IMR-90 (cell line): ENCODE measurements at regions not wholly inside any gene's neighbourhood (a gene's known extent, or its start where the extent isn't known, plus 50 kb on each side); places are given as distances from the start of the nearest gene placed in this dataset.

Experiments
- ATAC-seq: fragments of 200-7000 bp; cut with Tn5 transposase; 2 replicates; pipeline ENCODE4 v1.9.1; 2020; ENCODE audit warnings: low read depth, mild to moderate bottlenecking, moderate library complexity
- BruUV-seq: library from RNA; stranded (reverse); fragments of 400-500 nt; replicated peaks from 2 replicates; lab custom pipeline; 2021; lab: Mats Ljungman, UMichigan
- CTCF ChIA-PET: fragments of 300-600 bp; formaldehyde crosslinking; extraction: SDS; loops from one replicate; lab custom pipeline; 2021; ENCODE audit warnings: antibody characterized with exemption; lab: Yijun Ruan, JAX
- POLR2A ChIA-PET: fragments of 300-600 bp; sonication (Branson Sonifier 250); formaldehyde crosslinking; loops from one replicate; lab custom pipeline; 2022; ENCODE audit warnings: antibody characterized with exemption; ENCODE audit not compliant: unreplicated experiment; lab: Charles Lee
- DNase-seq: peaks from one replicate; pipeline ENCODE4 v3.0.0; 2013
- H2AFZ ChIP-seq: replicated peaks from 2 replicates; pipeline ENCODE3; 2013; ENCODE audit warnings: low read length, mild to moderate bottlenecking; ENCODE audit not compliant: poor library complexity
- H2AK5ac ChIP-seq: 2 replicates; pipeline ENCODE4 v1.6.1; 2013; ENCODE audit warnings: low read depth, low read length, inconsistent platforms
- H2AK9ac ChIP-seq: replicated peaks from 2 replicates; pipeline ENCODE3; 2013; ENCODE audit warnings: mild to moderate bottlenecking, low read depth, low read length, moderate library complexity; ENCODE audit not compliant: poor library complexity
- H2BK120ac ChIP-seq: 2 replicates; pipeline ENCODE4 v1.6.1; 2013; ENCODE audit warnings: low read depth, low read length, inconsistent platforms
- H2BK15ac ChIP-seq: 3 replicates; pipeline ENCODE4 v1.6.1; 2013; ENCODE audit warnings: low read depth, low read length, inconsistent platforms
- H2BK20ac ChIP-seq: 2 replicates; pipeline ENCODE4 v1.6.1; 2013; ENCODE audit warnings: low read depth, mild to moderate bottlenecking, inconsistent platforms, low read length, moderate library complexity
- H2BK5ac ChIP-seq: 2 replicates; pipeline ENCODE4 v1.6.1; 2013; ENCODE audit warnings: mild to moderate bottlenecking, low read depth, low read length, inconsistent platforms; ENCODE audit not compliant: poor library complexity, severe bottlenecking
- H3K14ac ChIP-seq: replicated peaks from 2 replicates; pipeline ENCODE4 v1.6.1; 2013; ENCODE audit warnings: low read depth, low read length, inconsistent platforms
- H3K18ac ChIP-seq: 2 replicates; pipeline ENCODE4 v1.6.1; 2013; ENCODE audit warnings: low read depth, low read length, control low read depth
- H3K23ac ChIP-seq: 2 replicates; pipeline ENCODE4 v1.6.1; 2013; ENCODE audit warnings: low read depth, low read length, inconsistent platforms
- H3K27ac ChIP-seq: 2 replicates; pipeline ENCODE4 v1.5.1; 2013; ENCODE audit warnings: mild to moderate bottlenecking, control low read depth, low read length; ENCODE audit not compliant: insufficient read depth
- H3K27me3 ChIP-seq: 2 replicates; pipeline ENCODE4 v1.6.1; 2013; ENCODE audit warnings: low read length; ENCODE audit not compliant: control insufficient read depth, insufficient read depth
- H3K36me3 ChIP-seq: 2 replicates; pipeline ENCODE4 v1.6.1; 2013; ENCODE audit warnings: low read length, mixed read lengths; ENCODE audit not compliant: control insufficient read depth, insufficient read depth
- H3K4ac ChIP-seq: 2 replicates; pipeline ENCODE4 v1.6.1; 2013; ENCODE audit warnings: low read depth, low read length, inconsistent platforms
- H3K4me1 ChIP-seq: 2 replicates; pipeline ENCODE4 v1.6.1; 2013; ENCODE audit warnings: low read length, mixed read lengths; ENCODE audit not compliant: control insufficient read depth, insufficient read depth
- H3K4me2 ChIP-seq: 2 replicates; pipeline ENCODE4 v1.6.1; 2013; ENCODE audit warnings: low read depth, mild to moderate bottlenecking, control low read depth, low read length, moderate library complexity
- H3K4me3 ChIP-seq: 2 replicates; pipeline ENCODE4 v1.5.1; 2013; ENCODE audit warnings: low read depth, mild to moderate bottlenecking, control low read depth, low read length, moderate library complexity; ENCODE audit not compliant: insufficient read depth
- H3K56ac ChIP-seq: 2 replicates; pipeline ENCODE4 v1.6.1; 2013; ENCODE audit warnings: low read length, inconsistent platforms; ENCODE audit not compliant: insufficient read depth; ENCODE audit errors: extremely low read depth
- H3K79me1 ChIP-seq, 2 experiments: 2 replicates each; pipeline ENCODE4 v1.6.1; 2013; ENCODE audit warnings: low read length in 2 of 2, inconsistent platforms in 1 of 2, low read depth in 1 of 2
- H3K9ac ChIP-seq: 2 replicates; pipeline ENCODE4 v1.6.1; 2013; ENCODE audit warnings: low read depth, low read length, control low read depth
- H3K9me1 ChIP-seq: 2 replicates; pipeline ENCODE4 v1.6.1; 2013; ENCODE audit warnings: low read length, inconsistent platforms; ENCODE audit not compliant: insufficient read depth
- H3K9me3 ChIP-seq: 2 replicates; pipeline ENCODE4 v1.6.1; 2013; ENCODE audit warnings: low read length; ENCODE audit not compliant: control insufficient read depth, insufficient read depth
- H4K20me1 ChIP-seq: 2 replicates; pipeline ENCODE4 v1.6.1; 2013; ENCODE audit warnings: low read length, inconsistent platforms; ENCODE audit not compliant: insufficient read depth
- H4K5ac ChIP-seq: 2 replicates; pipeline ENCODE4 v1.6.1; 2013; ENCODE audit warnings: mild to moderate bottlenecking, low read depth, low read length, control low read depth
- H4K8ac ChIP-seq, 2 experiments: 2 replicates each; pipeline ENCODE4 v1.6.1; 2013; ENCODE audit warnings: low read depth in 2 of 2, low read length in 2 of 2, control low read depth in 1 of 2, inconsistent platforms in 1 of 2
- H4K91ac ChIP-seq: 2 replicates; pipeline ENCODE4 v1.6.1; 2013; ENCODE audit warnings: low read depth, low read length, inconsistent platforms; ENCODE audit not compliant: insufficient read depth
- CEBPB ChIP-seq: IDR thresholded peaks from 2 replicates; pipeline ENCODE4 v1.6.1; 2012; ENCODE audit warnings: low read depth, low read length, improper control_type of control experiment
- CHD1 ChIP-seq: IDR thresholded peaks from 2 replicates; pipeline ENCODE4 v1.6.1; 2012; ENCODE audit warnings: low read depth, low read length, improper control_type of control experiment
- MAFK ChIP-seq: IDR thresholded peaks from 2 replicates; pipeline ENCODE4 v1.6.1; 2012; ENCODE audit warnings: low read depth, low read length, improper control_type of control experiment
- MAZ ChIP-seq: IDR thresholded peaks from 2 replicates; pipeline ENCODE4 v1.6.1; 2012; ENCODE audit warnings: low read depth, mild to moderate bottlenecking, low read length, improper control_type of control experiment, moderate library complexity, borderline replicate concordance
- RFX5 ChIP-seq: IDR thresholded peaks from 2 replicates; pipeline ENCODE4 v1.8.0; 2012; ENCODE audit warnings: low read depth, mild to moderate bottlenecking, low read length, moderate library complexity
- WGBS, 2 experiments: methylation state at CpG; one replicate each; pipeline versions ENCODE4 v1.1.5 to v1.1.7; 2013; ENCODE audit warnings: missing lambda C conversion rate in 2 of 2; ENCODE audit not compliant: insufficient read length in 1 of 2; ENCODE audit errors: extremely low coverage in 2 of 2; 5-methylcytosine and 5-hydroxymethylcytosine counted together
- dilution Hi-C: fragments of 300-500 bp; cut with HindIII; formaldehyde crosslinking; loops from one replicate; pipeline ENCODE4 v1.14.3; 2018; ENCODE audit warnings: low sequenced_read_pairs; ENCODE audit not compliant: unreplicated experiment
- in situ Hi-C: fragments of 300-500 bp; cut with MboI; formaldehyde crosslinking; loops from 3 replicates; pipeline ENCODE4 v1.14.3; 2019; ENCODE audit warnings: low sequenced_read_pairs, inconsistent platforms, mixed read lengths
- intact Hi-C: fragments of 100-400 bp; cut with micrococcal nuclease; formaldehyde crosslinking; loops from 2 replicates; pipeline ENCODE4 v1.10.0; 2022
- TF ChIP-seq, protein P1 (sequence below): fragments of 150-350 bp; IDR thresholded peaks from 2 replicates; pipeline ENCODE4 v1.6.1; 2016; ENCODE audit warnings: low read depth, mild to moderate bottlenecking, low read length, moderate library complexity, borderline replicate concordance
- TF ChIP-seq, protein P2 (sequence below): conservative IDR thresholded peaks from 2 replicates; pipeline ENCODE4 v1.5.1; 2012; ENCODE audit warnings: mild to moderate bottlenecking, low read depth, low read length, improper control_type of control experiment

DNA sequence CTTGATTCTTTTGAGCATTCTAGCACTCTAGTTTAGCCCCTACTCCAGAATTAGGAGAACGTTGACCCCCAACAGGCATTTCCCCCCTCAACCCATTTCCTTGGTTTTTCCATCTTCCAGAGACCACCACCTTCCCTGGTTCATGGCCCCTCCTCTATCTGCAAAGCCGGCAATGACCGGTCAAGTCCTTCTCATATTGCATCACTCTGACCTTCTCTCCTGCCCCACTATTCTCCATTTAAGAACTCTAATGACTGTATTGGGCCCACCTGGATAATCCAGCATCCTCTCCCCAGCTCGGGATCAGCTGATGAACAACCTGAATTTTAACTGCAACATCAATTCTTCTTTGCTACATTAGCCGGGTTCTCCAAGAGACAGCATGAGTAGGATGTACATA lies 437.4 kb downstream of the NPHP4 start:
- Histone ChIP-seq H3K56ac (no peak overlapping the region), H4K8ac (no peak overlapping the region), H3K79me1 (no peaks in the 10 kb centered on the region), H3K27me3 (no peaks in the 10 kb centered on the region), H2AK9ac (no peak overlapping the region), H4K91ac (no peak overlapping the region), H3K18ac (no peak overlapping the region), H3K9me1 (no peaks in the 10 kb centered on the region), H2BK5ac (no peak overlapping the region), H2BK20ac (no peak overlapping the region), H3K4me2 (no peak overlapping the region), H3K4me1 (no peaks in the 10 kb centered on the region), H3K23ac (no peak overlapping the region), H3K9me3 (peaks cover 26% of the 10 kb centered on the region), H3K36me3 (no peaks in the 10 kb centered on the region), H3K9ac (no peak overlapping the region), H2BK120ac (no peak overlapping the region), H2AK5ac (no peak overlapping the region), H4K5ac (no peak overlapping the region), H4K20me1 (no peaks in the 10 kb centered on the region), H3K27ac (no peak overlapping the region), H2AFZ (no peak overlapping the region), H3K4ac (no peak overlapping the region), H2BK15ac (no peak overlapping the region), H3K4me3 (no peak overlapping the region), H3K14ac (no peak overlapping the region)
- in situ Hi-C loops (no loop called here), intact Hi-C loops (loop anchor here (5.0 kb wide), 1 partner anchor 53 kb away; no protein-coding TSS in a partner anchor), dilution Hi-C loops (no loop called here)
- DNase-seq (no peak), ATAC-seq (no peak)
- WGBS, 2 experiments: 75% methylated on average over 2 of the region's 5 CpGs; no CpG with 5 or more reads in 1 of the 2 experiments
- ChIA-PET POLR2A (no interaction called here), CTCF (no interaction called here)
- BruUV-seq: no TSS peak
- TF ChIP-seq, protein P1, sequence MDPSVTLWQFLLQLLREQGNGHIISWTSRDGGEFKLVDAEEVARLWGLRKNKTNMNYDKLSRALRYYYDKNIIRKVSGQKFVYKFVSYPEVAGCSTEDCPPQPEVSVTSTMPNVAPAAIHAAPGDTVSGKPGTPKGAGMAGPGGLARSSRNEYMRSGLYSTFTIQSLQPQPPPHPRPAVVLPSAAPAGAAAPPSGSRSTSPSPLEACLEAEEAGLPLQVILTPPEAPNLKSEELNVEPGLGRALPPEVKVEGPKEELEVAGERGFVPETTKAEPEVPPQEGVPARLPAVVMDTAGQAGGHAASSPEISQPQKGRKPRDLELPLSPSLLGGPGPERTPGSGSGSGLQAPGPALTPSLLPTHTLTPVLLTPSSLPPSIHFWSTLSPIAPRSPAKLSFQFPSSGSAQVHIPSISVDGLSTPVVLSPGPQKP: no peak
- TF ChIP-seq RFX5 (no peak), MAZ (no peak), CHD1 (no peak), CEBPB (no peak), MAFK (no peak)
- TF ChIP-seq, protein P2, sequence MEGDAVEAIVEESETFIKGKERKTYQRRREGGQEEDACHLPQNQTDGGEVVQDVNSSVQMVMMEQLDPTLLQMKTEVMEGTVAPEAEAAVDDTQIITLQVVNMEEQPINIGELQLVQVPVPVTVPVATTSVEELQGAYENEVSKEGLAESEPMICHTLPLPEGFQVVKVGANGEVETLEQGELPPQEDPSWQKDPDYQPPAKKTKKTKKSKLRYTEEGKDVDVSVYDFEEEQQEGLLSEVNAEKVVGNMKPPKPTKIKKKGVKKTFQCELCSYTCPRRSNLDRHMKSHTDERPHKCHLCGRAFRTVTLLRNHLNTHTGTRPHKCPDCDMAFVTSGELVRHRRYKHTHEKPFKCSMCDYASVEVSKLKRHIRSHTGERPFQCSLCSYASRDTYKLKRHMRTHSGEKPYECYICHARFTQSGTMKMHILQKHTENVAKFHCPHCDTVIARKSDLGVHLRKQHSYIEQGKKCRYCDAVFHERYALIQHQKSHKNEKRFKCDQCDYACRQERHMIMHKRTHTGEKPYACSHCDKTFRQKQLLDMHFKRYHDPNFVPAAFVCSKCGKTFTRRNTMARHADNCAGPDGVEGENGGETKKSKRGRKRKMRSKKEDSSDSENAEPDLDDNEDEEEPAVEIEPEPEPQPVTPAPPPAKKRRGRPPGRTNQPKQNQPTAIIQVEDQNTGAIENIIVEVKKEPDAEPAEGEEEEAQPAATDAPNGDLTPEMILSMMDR: no peak
